ENCODE measurements at regions not wholly inside any gene's neighbourhood (a gene's known extent, or its start where the extent isn't known, plus 50 kb on each side); places are given as distances from the start of the nearest gene placed in this dataset.

- POLR2A ChIA-PET (ENCODE audit: low non-redundant PET), result no interaction called here
- no peak for DNase-seq (ENCODE audit: low spot score)
- TF ChIP-seq CTCF (conservative IDR thresholded peaks at IDR 0.05; ENCODE audit: low read depth), result no peak
- CTCF ChIA-PET, result no interaction called here
- H3K27ac ChIP-seq, result no peak overlapping the region
These were observed 375.8 kb upstream of the PIK3C3 start for GRCh38 chr18:41579185-41579584.

- ChIA-PET POLR2A (ENCODE audit: low non-redundant PET) (no interaction called here), CTCF (no interaction called here)
- DNase-seq (ENCODE audit: low spot score), result no peak
- no peak overlapping the region for H3K27ac ChIP-seq
- TF ChIP-seq CTCF (conservative IDR thresholded peaks at IDR 0.05; ENCODE audit: low read depth), result no peak
These were observed 377.5 kb upstream of the PIK3C3 start for GRCh38 chr18:41577529-41577928.

GRCh38 chr18:41576643-41577042, 378.4 kb upstream of the PIK3C3 start:
- H3K27ac ChIP-seq, result no peak overlapping the region
- ChIA-PET CTCF (interaction anchor here (0.7 kb wide), 1 partner anchor 10 kb away, joined by 3 read pairs; no protein-coding TSS in a partner anchor), POLR2A (ENCODE audit: low non-redundant PET) (no interaction called here)
- no peak for DNase-seq (ENCODE audit: low spot score)
- TF ChIP-seq CTCF (conservative IDR thresholded peaks at IDR 0.05; ENCODE audit: low read depth), result no peak

- no peak for DNase-seq (ENCODE audit: low spot score)
- CTCF ChIA-PET, result no interaction called here
- POLR2A ChIA-PET (ENCODE audit: low non-redundant PET), result no interaction called here
- no peak for TF ChIP-seq CTCF (conservative IDR thresholded peaks at IDR 0.05; ENCODE audit: low read depth)
- no peak overlapping the region for H3K27ac ChIP-seq
These were observed 385.2 kb upstream of the PIK3C3 start for GRCh38 chr18:41569867-41570266.

- CTCF ChIA-PET, result interaction anchor here (0.6 kb wide), 1 partner anchor 91 kb away, joined by 4 read pairs; no protein-coding TSS in a partner anchor
- POLR2A ChIA-PET (ENCODE audit: low non-redundant PET), result no interaction called here
- no peak for DNase-seq (ENCODE audit: low spot score)
- no peak overlapping the region for H3K27ac ChIP-seq
- TF ChIP-seq CTCF (conservative IDR thresholded peaks at IDR 0.05; ENCODE audit: low read depth), result no peak
These were observed 393.1 kb upstream of the PIK3C3 start for GRCh38 chr18:41561961-41562360.

GRCh38 chr18:41558715-41559114, 396.3 kb upstream of the PIK3C3 start:
- ChIA-PET CTCF (no interaction called here), POLR2A (ENCODE audit: low non-redundant PET) (no interaction called here)
- no peak for DNase-seq (ENCODE audit: low spot score)
- H3K27ac ChIP-seq, result no peak overlapping the region
- TF ChIP-seq CTCF (conservative IDR thresholded peaks at IDR 0.05; ENCODE audit: low read depth), result no peak

- ChIA-PET POLR2A (ENCODE audit: low non-redundant PET) (no interaction called here), CTCF (no interaction called here)
- DNase-seq (ENCODE audit: low spot score), result no peak
- no peak for TF ChIP-seq CTCF (conservative IDR thresholded peaks at IDR 0.05; ENCODE audit: low read depth)
- no peak overlapping the region for H3K27ac ChIP-seq
These were observed 401.3 kb upstream of the PIK3C3 start for GRCh38 chr18:41553716-41554115.

Measured in RWPE1 (cell line).